GM18502 (cell line): ENCODE measurements at regions not wholly inside any gene's neighbourhood (a gene's known extent, or its start where the extent isn't known, plus 50 kb on each side); places are given as distances from the start of the nearest gene placed in this dataset.

ENCODE experiments used
- ATAC-seq: cut with Tn5 transposase; IDR thresholded peaks from one replicate; pipeline ENCODE4 v1.9.1; 2021; ENCODE audit warnings: mild to moderate bottlenecking; ENCODE audit not compliant: unreplicated experiment, poor library complexity

- no peak for ATAC-seq
Observed at GRCh38 chr2:204090021-204090420, 153.5 kb downstream of the ICOS start.

DNA sequence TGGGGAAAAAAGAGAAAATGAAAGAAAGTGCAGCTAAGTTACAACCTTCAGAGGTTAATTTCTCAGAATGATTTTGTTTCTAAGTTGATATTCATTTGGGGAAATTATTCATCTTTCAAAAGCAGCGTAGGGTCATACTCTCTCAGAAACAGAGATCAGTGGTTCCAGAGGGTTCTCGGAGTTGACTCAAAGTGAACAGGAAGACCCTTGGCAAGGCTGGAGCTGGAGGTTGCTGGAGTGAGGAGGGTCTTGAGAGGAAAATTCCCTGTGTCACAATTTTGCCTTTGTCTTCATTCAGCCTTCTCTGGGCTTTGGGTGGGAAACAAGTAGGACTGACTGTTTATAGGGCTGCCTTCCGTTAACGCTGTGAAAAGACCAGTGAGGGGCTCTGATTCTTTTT is 168.2 kb downstream of the ICOS start:
- ATAC-seq, result no peak

GRCh38 chr2:204108330-204108751 is 171.8 kb downstream of the ICOS start:
- peak; percentile 53 for ATAC-seq

- ATAC-seq, result no peak
Observed at GRCh38 chr2:204108781-204109295, 172.3 kb downstream of the ICOS start.

DNA sequence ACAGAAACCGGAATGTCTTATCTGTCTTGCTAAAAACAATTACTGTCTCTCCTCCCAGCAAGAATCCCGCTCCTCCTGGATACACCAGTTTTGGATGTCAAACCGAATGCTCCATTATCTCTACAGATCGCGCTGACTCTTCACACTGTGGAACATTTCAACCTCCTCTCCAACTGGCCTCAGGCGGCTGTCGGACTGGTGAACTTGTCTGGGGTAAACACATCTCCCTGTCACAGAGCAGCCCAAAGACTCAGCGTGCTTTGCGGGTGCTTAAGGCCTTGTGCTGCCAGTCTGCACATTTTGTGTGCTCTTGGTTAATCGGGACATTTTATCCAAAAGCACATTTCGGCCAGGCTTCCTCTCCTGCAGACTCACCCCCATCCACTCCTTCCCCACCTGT is 173.1 kb downstream of the ICOS start:
- no peak for ATAC-seq

- ATAC-seq, result peak; percentile 94
Observed at GRCh38 chr2:204110338-204110741, 173.8 kb downstream of the ICOS start.

- no peak for ATAC-seq
Observed at GRCh38 chr2:204110751-204111516, 174.4 kb downstream of the ICOS start.

GRCh38 chr2:204112084-204112770 is 175.7 kb downstream of the ICOS start:
- ATAC-seq, result no peak

GRCh38 chr2:204114295-204115136 is 178.0 kb downstream of the ICOS start:
- ATAC-seq, result no peak

- no peak for ATAC-seq
Observed at GRCh38 chr2:204115137-204116056, 178.8 kb downstream of the ICOS start.

DNA sequence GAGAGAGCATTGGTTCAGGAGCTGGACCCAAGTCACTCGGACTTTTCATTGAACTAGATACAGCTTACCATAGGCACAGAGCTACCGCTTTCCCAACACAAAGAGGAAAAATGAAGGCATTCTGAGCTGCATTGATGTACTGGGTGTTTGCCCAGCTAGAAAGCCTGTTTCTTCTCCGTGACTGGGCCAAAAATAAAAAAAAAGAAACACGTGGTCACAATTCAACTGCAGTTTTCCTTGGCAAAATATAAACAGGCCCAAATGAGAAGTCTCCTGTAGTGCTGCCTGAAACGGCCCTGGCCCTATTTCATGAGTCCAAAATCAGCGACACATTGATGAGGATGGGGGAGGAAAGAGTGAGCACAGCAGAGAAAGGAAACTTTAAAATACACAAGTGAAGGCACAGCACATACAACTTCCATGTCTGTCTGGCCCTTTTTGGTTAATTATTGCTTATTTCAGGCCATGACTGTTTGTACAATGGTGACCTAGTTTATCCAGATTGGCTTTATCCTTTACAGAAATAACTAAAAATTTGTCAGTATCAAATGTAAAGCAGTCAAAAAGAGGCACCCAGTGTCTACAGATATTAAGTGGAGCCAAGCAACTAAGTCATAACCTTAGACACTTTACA is 179.7 kb downstream of the ICOS start:
- no peak for ATAC-seq

GRCh38 chr2:204122425-204122824 is 185.9 kb downstream of the ICOS start:
- ATAC-seq, result no peak

DNA sequence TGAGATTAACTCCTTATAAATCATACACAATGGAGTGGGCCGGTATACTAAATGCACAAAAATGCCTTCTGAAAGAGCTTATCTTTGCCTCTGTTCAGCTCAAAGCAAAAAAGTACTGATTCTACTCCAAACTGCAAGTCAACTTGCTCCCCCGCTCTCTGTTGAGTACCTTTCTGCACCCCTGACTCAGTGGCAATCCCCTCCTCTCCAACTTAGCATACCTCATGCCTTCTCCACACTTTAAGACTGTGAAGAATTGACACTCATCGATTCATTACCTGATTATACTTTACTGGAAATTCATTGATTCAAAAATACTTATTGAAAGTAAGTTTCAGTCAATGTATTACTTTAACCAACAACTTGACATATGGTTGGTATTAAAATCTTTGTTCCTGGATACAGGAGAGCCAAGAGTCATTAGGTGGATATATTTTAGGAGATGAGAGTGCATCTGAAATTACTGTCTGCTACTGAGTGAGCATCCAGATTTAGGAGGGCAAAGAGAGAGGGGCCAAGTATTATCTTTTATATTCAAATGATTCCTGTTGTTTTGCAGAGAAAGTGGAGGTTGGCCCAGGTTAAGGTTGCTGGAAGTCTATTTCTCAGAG is 187.7 kb downstream of the ICOS start:
- no peak for ATAC-seq

DNA sequence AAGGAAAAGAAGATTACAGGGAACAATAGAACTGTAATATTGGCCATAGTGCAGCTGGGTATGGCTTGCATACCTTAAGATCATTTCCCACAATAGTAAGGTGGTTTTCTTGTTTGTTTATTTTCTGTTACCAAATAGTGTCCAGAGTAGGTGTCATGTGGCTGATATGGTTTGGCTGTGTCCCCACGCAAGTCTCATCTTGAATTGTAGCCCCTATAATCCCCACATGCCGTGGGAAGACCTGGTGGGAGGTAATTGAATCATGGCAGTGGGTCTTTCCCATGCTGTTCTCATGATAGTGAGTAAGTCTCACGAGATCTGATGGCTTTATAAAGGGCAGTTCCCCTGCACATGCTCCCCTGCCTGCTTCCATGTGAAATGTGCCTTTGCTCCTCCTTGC is 190.1 kb downstream of the ICOS start:
- ATAC-seq, result no peak

DNA sequence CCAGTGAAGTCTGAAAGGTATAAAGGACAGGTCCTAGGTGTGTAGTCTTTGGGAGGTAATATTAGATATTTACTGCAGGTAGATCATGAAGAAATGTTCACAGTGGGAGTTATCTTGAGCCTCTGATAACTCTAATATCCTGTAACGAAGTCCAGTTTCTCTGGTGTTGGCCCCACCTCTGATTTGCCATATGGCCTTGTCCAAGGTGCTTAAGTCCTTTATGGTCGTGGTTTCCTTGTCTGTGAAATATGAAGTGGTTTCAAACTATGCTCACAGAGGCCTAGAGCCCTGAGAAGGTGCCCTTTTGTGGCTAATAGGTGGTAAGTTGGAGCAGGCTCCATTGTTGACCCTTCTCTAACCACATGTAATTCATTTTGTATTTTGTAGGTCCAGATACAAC is 190.7 kb downstream of the ICOS start:
- ATAC-seq, result no peak

DNA sequence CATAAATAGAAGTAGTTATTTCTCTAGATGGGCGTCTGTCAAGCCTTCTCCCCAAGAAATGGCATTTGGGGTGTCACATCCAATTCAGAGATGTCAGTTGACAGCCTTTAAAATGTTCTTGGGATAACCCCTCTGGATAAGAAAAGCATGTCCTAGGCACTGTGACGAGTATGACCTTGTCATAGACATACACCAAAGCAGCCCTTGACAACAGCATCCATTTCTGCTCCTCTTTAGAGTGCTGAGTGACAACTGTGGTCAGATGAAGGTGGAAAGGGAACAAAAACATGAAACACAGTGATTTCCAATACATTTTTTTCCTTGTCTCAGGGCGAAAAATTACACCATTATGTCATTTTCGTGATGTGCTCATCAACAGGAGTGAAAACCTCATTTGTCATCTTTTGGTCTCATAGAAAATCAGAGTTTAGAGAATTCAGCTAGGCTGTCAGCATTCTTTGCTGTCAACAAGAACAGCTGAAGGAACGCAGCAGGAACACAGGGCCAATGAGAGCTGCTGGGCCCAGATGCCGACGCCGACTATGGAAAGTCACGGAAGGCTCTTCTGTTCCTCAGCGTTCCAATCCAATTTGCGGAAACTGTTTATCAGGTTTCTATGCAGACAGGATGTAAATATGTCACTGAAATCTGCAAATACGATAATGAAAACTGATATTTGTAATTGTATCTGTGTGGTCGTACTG is 193.2 kb downstream of the ICOS start:
- no peak for ATAC-seq

DNA sequence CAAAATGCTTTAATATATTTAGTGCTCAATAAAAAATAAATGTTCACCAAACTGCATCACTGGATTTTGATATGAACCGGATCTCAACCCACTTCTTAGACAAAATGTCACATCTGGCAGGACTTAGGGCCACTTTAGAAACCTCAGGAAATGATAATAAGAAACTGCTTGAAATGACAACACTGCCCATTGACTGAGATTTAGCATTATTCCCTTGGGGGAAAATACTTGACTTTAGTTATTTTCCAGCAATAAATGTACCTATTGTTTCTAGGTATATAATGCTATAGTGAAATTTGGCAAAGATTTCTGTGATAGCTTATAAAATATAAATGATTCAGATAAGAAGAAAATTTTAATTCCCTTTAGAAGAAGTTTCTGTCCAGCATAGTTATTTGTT is 195.1 kb downstream of the ICOS start:
- ATAC-seq, result no peak

- ATAC-seq, result no peak
Observed at GRCh38 chr2:204133476-204133875, 196.9 kb downstream of the ICOS start.
